ENCODE measurements at regions not wholly inside any gene's neighbourhood (a gene's known extent, or its start where the extent isn't known, plus 50 kb on each side); places are given as distances from the start of the nearest gene placed in this dataset.

- TF ChIP-seq TSHZ2 (CRISPR knock-in tag; IDR thresholded peaks at IDR 0.05) (no peak), CREB5 (CRISPR knock-in tag; IDR thresholded peaks at IDR 0.05; ENCODE audit: low read depth) (no peak), GLIS3 (CRISPR knock-in tag; IDR thresholded peaks at IDR 0.05) (no peak), ZNF8 (CRISPR knock-in tag; IDR thresholded peaks at IDR 0.05) (no peak), ZNF70 (CRISPR knock-in tag; IDR thresholded peaks at IDR 0.05) (no peak), ZC3H10 (CRISPR knock-in tag; IDR thresholded peaks at IDR 0.05) (no peak), OSR1 (CRISPR knock-in tag; IDR thresholded peaks at IDR 0.05) (no peak), PATZ1 (CRISPR knock-in tag; IDR thresholded peaks at IDR 0.05; ENCODE audit: borderline replicate concordance) (no peak), ZFP3 (CRISPR knock-in tag; IDR thresholded peaks at IDR 0.05) (no peak), CSDC2 (CRISPR knock-in tag; IDR thresholded peaks at IDR 0.05) (no peak), ARNTL (CRISPR knock-in tag; IDR thresholded peaks at IDR 0.05; ENCODE audit: borderline replicate concordance, low read depth) (no peak), POU6F1 (CRISPR knock-in tag; IDR thresholded peaks at IDR 0.05; ENCODE audit: borderline replicate concordance, low read depth) (no peak), ZFP30 (CRISPR knock-in tag; IDR thresholded peaks at IDR 0.05) (no peak), SNAI2 (CRISPR knock-in tag; IDR thresholded peaks at IDR 0.05) (no peak), TCF4 (CRISPR knock-in tag; IDR thresholded peaks at IDR 0.05; ENCODE audit: borderline replicate concordance) (no peak), RARB (CRISPR knock-in tag; IDR thresholded peaks at IDR 0.05) (no peak)
- no peak for ATAC-seq
These were observed 75.1 kb upstream of the CADM1 start for GRCh38 chr11:115579181-115579825.

- no peak for ATAC-seq
These were observed 74.1 kb upstream of the CADM1 start for GRCh38 chr11:115578275-115578674.

GRCh38 chr11:115577701-115578100 is 73.5 kb upstream of the CADM1 start:
- no peak for ATAC-seq
- TF ChIP-seq RARB (CRISPR knock-in tag; IDR thresholded peaks at IDR 0.05): no peak
- TF ChIP-seq ARNTL (CRISPR knock-in tag; IDR thresholded peaks at IDR 0.05; ENCODE audit: borderline replicate concordance, low read depth): no peak
- TF ChIP-seq ESRRG (CRISPR knock-in tag; IDR thresholded peaks at IDR 0.05): no peak
- no peak for TF ChIP-seq CSDC2 (CRISPR knock-in tag; IDR thresholded peaks at IDR 0.05)
- TF ChIP-seq TOX (CRISPR knock-in tag; IDR thresholded peaks at IDR 0.05; ENCODE audit: borderline replicate concordance): no peak
- no peak for TF ChIP-seq GLIS3 (CRISPR knock-in tag; IDR thresholded peaks at IDR 0.05)
- TF ChIP-seq ZNF8 (CRISPR knock-in tag; IDR thresholded peaks at IDR 0.05): no peak
- TF ChIP-seq POU6F1 (CRISPR knock-in tag; IDR thresholded peaks at IDR 0.05; ENCODE audit: borderline replicate concordance, low read depth): no peak
- no peak for TF ChIP-seq TSHZ2 (CRISPR knock-in tag; IDR thresholded peaks at IDR 0.05)
- no peak for TF ChIP-seq BACH2 (CRISPR knock-in tag; IDR thresholded peaks at IDR 0.05; ENCODE audit: borderline replicate concordance)

More at GRCh38 chr11:115578275-115578674, 74.1 kb upstream of the CADM1 start:
- TF ChIP-seq ISL1 (CRISPR knock-in tag; IDR thresholded peaks at IDR 0.05) (no peak), CREB5 (CRISPR knock-in tag; IDR thresholded peaks at IDR 0.05; ENCODE audit: low read depth) (no peak), ZNF70 (CRISPR knock-in tag; IDR thresholded peaks at IDR 0.05) (no peak), ZNF565 (CRISPR knock-in tag; conservative IDR thresholded peaks at IDR 0.05; ENCODE audit: low read depth) (no peak)
